Activated CD4-positive, CD25-positive, alpha-beta regulatory T cell treated with anti-CD3 and anti-CD28 coated beads, Interleukin-2, amount 50 U/mL, for 72 hours (primary cell): ENCODE measurements at regions not wholly inside any gene's neighbourhood (a gene's known extent, or its start where the extent isn't known, plus 50 kb on each side); places are given as distances from the start of the nearest gene placed in this dataset.
"Not testable (repeated sequence)": the region's sequence is repeated elsewhere in the genome, so short reads cannot be mapped to it uniquely, and the experiment has no call there.

ENCODE experiments used
- DNase-seq: peaks from one replicate; pipeline ENCODE4 v3.0.0; 2021

- no peak for DNase-seq
Measured at GRCh38 chr12:46084666-46085631, 94.6 kb upstream of the SCAF11 start.

- no peak for DNase-seq
Measured at GRCh38 chr12:46082490-46083200, 92.3 kb upstream of the SCAF11 start.

GRCh38 chr12:46073321-46073720 is 82.9 kb upstream of the SCAF11 start:
- DNase-seq = no peak

- peak; percentile 54 for DNase-seq
Measured at GRCh38 chr12:46071769-46072624, 81.6 kb upstream of the SCAF11 start.

- DNase-seq = no peak
Measured at GRCh38 chr12:46071335-46071734, 81.0 kb upstream of the SCAF11 start.

GRCh38 chr12:46067094-46067493 is 76.7 kb upstream of the SCAF11 start:
- DNase-seq = no peak

- DNase-seq = no peak
Measured at GRCh38 chr12:46065412-46066166, 75.2 kb upstream of the SCAF11 start.

GRCh38 chr12:46064548-46064947 is 74.2 kb upstream of the SCAF11 start:
- no peak for DNase-seq

GRCh38 chr12:46058697-46059096 is 68.3 kb upstream of the SCAF11 start:
- not testable (repeated sequence) for DNase-seq

- DNase-seq = no peak
Measured at GRCh38 chr12:46050805-46051204, 60.4 kb upstream of the SCAF11 start.

GRCh38 chr12:46049665-46050064 is 59.3 kb upstream of the SCAF11 start:
- DNase-seq = no peak

GRCh38 chr12:46046436-46046835 is 56.1 kb upstream of the SCAF11 start:
- DNase-seq = no peak

- no peak for DNase-seq
Measured at GRCh38 chr12:46043972-46044520, 53.7 kb upstream of the SCAF11 start.
